ENCODE measurements at regions not wholly inside any gene's neighbourhood (a gene's known extent, or its start where the extent isn't known, plus 50 kb on each side); places are given as distances from the start of the nearest gene placed in this dataset.

GRCh38 chr10:81520688-81521087 lies 354.3 kb upstream of the NRG3 start:
- no peaks in the 10 kb centered on the region for H3F3A ChIP-seq (ENCODE audit: control insufficient read depth, insufficient read depth)
- H3K9me2 ChIP-seq (replicated peaks; ENCODE audit: control insufficient read depth, low read length) = no peaks in the 10 kb centered on the region
- H3K4me3 ChIP-seq (ENCODE audit: low read length) = no peak overlapping the region
- H3K36me3 ChIP-seq (ENCODE audit: control insufficient read depth, low read length) = no peaks in the 10 kb centered on the region
- no peaks in the 10 kb centered on the region for H4K20me1 ChIP-seq (ENCODE audit: control insufficient read depth, insufficient read depth, low read depth, low read length)
- no peaks in the 10 kb centered on the region for H3K4me1 ChIP-seq (ENCODE audit: control insufficient read depth, low read length)
- H3K79me2 ChIP-seq (ENCODE audit: control insufficient read depth, low read length) = no peaks in the 10 kb centered on the region
- H3K27me3 ChIP-seq (ENCODE audit: control insufficient read depth, low read length) = no peaks in the 10 kb centered on the region
- TF ChIP-seq CTCF (IDR thresholded peaks at IDR 0.05; ENCODE audit: low read depth, low read length, poor library complexity, severe bottlenecking) = no peak
- TF ChIP-seq EZH2phosphoT487 (IDR thresholded peaks at IDR 0.05; ENCODE audit: borderline replicate concordance, low read length) = no peak
- H3K27ac ChIP-seq (ENCODE audit: low read depth, low read length) = no peak overlapping the region
- no peak overlapping the region for H3K4me2 ChIP-seq (ENCODE audit: low read length)
- H3K9me3 ChIP-seq (ENCODE audit: control insufficient read depth, insufficient read depth, low read length) = no peaks in the 10 kb centered on the region

GRCh38 chr10:81524467-81524866 lies 350.5 kb upstream of the NRG3 start:
- Histone ChIP-seq H3K36me3 (ENCODE audit: control insufficient read depth, low read length) (no peaks in the 10 kb centered on the region), H3K27me3 (ENCODE audit: control insufficient read depth, low read length) (no peaks in the 10 kb centered on the region), H3K4me2 (ENCODE audit: low read length) (no peak overlapping the region), H3K79me2 (ENCODE audit: control insufficient read depth, low read length) (no peaks in the 10 kb centered on the region), H3K9me2 (replicated peaks; ENCODE audit: control insufficient read depth, low read length) (no peaks in the 10 kb centered on the region), H4K20me1 (ENCODE audit: control insufficient read depth, insufficient read depth, low read depth, low read length) (no peaks in the 10 kb centered on the region), H3K9me3 (ENCODE audit: control insufficient read depth, insufficient read depth, low read length) (no peaks in the 10 kb centered on the region), H3K4me1 (ENCODE audit: control insufficient read depth, low read length) (no peaks in the 10 kb centered on the region), H3F3A (ENCODE audit: control insufficient read depth, insufficient read depth) (no peaks in the 10 kb centered on the region), H3K27ac (ENCODE audit: low read depth, low read length) (no peak overlapping the region), H3K4me3 (ENCODE audit: low read length) (no peak overlapping the region)
- no peak for TF ChIP-seq CTCF (IDR thresholded peaks at IDR 0.05; ENCODE audit: low read depth, low read length, poor library complexity, severe bottlenecking)
- no peak for TF ChIP-seq EZH2phosphoT487 (IDR thresholded peaks at IDR 0.05; ENCODE audit: borderline replicate concordance, low read length)

GRCh38 chr10:81532403-81532802 lies 342.6 kb upstream of the NRG3 start:
- Histone ChIP-seq H3K9me2 (replicated peaks; ENCODE audit: control insufficient read depth, low read length) (no peaks in the 10 kb centered on the region), H3K27me3 (ENCODE audit: control insufficient read depth, low read length) (no peaks in the 10 kb centered on the region), H3K79me2 (ENCODE audit: control insufficient read depth, low read length) (no peaks in the 10 kb centered on the region), H3K9me3 (ENCODE audit: control insufficient read depth, insufficient read depth, low read length) (peaks cover 5% of the 10 kb centered on the region; the same call in 1 of the 2 replicates), H3K27ac (ENCODE audit: low read depth, low read length) (no peak overlapping the region), H3K4me1 (ENCODE audit: control insufficient read depth, low read length) (no peaks in the 10 kb centered on the region), H3K36me3 (ENCODE audit: control insufficient read depth, low read length) (no peaks in the 10 kb centered on the region), H3K4me3 (ENCODE audit: low read length) (no peak overlapping the region), H3F3A (ENCODE audit: control insufficient read depth, insufficient read depth) (no peaks in the 10 kb centered on the region), H3K4me2 (ENCODE audit: low read length) (no peak overlapping the region), H4K20me1 (ENCODE audit: control insufficient read depth, insufficient read depth, low read depth, low read length) (no peaks in the 10 kb centered on the region)
- no peak for TF ChIP-seq EZH2phosphoT487 (IDR thresholded peaks at IDR 0.05; ENCODE audit: borderline replicate concordance, low read length)
- no peak for TF ChIP-seq CTCF (IDR thresholded peaks at IDR 0.05; ENCODE audit: low read depth, low read length, poor library complexity, severe bottlenecking)

- H3K9me3 ChIP-seq (ENCODE audit: control insufficient read depth, insufficient read depth, low read length) = peaks cover 4% of the 10 kb centered on the region; the same call in 1 of the 2 replicates
- H3K36me3 ChIP-seq (ENCODE audit: control insufficient read depth, low read length) = no peaks in the 10 kb centered on the region
- no peak overlapping the region for H3K27ac ChIP-seq (ENCODE audit: low read depth, low read length)
- no peaks in the 10 kb centered on the region for H3K79me2 ChIP-seq (ENCODE audit: control insufficient read depth, low read length)
- no peaks in the 10 kb centered on the region for H3F3A ChIP-seq (ENCODE audit: control insufficient read depth, insufficient read depth)
- H3K4me1 ChIP-seq (ENCODE audit: control insufficient read depth, low read length) = no peaks in the 10 kb centered on the region
- no peak for TF ChIP-seq CTCF (IDR thresholded peaks at IDR 0.05; ENCODE audit: low read depth, low read length, poor library complexity, severe bottlenecking)
- TF ChIP-seq EZH2phosphoT487 (IDR thresholded peaks at IDR 0.05; ENCODE audit: borderline replicate concordance, low read length) = no peak
- H3K9me2 ChIP-seq (replicated peaks; ENCODE audit: control insufficient read depth, low read length) = no peaks in the 10 kb centered on the region
- H3K4me2 ChIP-seq (ENCODE audit: low read length) = no peak overlapping the region
- H4K20me1 ChIP-seq (ENCODE audit: control insufficient read depth, insufficient read depth, low read depth, low read length) = no peaks in the 10 kb centered on the region
- H3K27me3 ChIP-seq (ENCODE audit: control insufficient read depth, low read length) = no peaks in the 10 kb centered on the region
- no peak overlapping the region for H3K4me3 ChIP-seq (ENCODE audit: low read length)
Observed at GRCh38 chr10:81534991-81535390, 340.0 kb upstream of the NRG3 start.

Measured in DOHH2 (cell line).